Globus pallidus (tissue), 1 donor: ENCODE measurements at regions not wholly inside any gene's neighbourhood (a gene's known extent, or its start where the extent isn't known, plus 50 kb on each side); places are given as distances from the start of the nearest gene placed in this dataset.

ENCODE experiments used
- DNase-seq: peaks from one replicate; pipeline ENCODE4 v3.0.0-alpha.2; 2015; ENCODE audit warnings: low spot score

GRCh38 chr6:40340957-40341356 lies 246.2 kb downstream of the LRFN2 start:
- no peak for DNase-seq

- no peak for DNase-seq
Measured at GRCh38 chr6:40340196-40340595, 247.0 kb downstream of the LRFN2 start.

- DNase-seq = no peak
Measured at GRCh38 chr6:40338306-40338705, 248.9 kb downstream of the LRFN2 start.

- no peak for DNase-seq
Measured at GRCh38 chr6:40336940-40337760, 250.0 kb downstream of the LRFN2 start.

GRCh38 chr6:40336296-40336695 lies 250.9 kb downstream of the LRFN2 start:
- no peak for DNase-seq

- DNase-seq = no peak
Measured at GRCh38 chr6:40334496-40335270, 252.5 kb downstream of the LRFN2 start.

GRCh38 chr6:40331545-40331944 lies 255.6 kb downstream of the LRFN2 start:
- DNase-seq = no peak

- no peak for DNase-seq
Measured at GRCh38 chr6:40330301-40330721, 256.9 kb downstream of the LRFN2 start.

- no peak for DNase-seq
Measured at GRCh38 chr6:40328986-40329545, 258.1 kb downstream of the LRFN2 start.

GRCh38 chr6:40328386-40328985 lies 258.7 kb downstream of the LRFN2 start:
- no peak for DNase-seq

- DNase-seq = no peak
Measured at GRCh38 chr6:40326714-40327421, 260.3 kb downstream of the LRFN2 start.

- DNase-seq = no peak
Measured at GRCh38 chr6:40325791-40326190, 261.4 kb downstream of the LRFN2 start.

- no peak for DNase-seq
Measured at GRCh38 chr6:40325041-40325440, 262.1 kb downstream of the LRFN2 start.

- no peak for DNase-seq
Measured at GRCh38 chr6:40323881-40324634, 263.1 kb downstream of the LRFN2 start.

- no peak for DNase-seq
Measured at GRCh38 chr6:40322336-40322735, 264.8 kb downstream of the LRFN2 start.

- no peak for DNase-seq
Measured at GRCh38 chr6:40321616-40322015, 265.5 kb downstream of the LRFN2 start.

GRCh38 chr6:40320947-40321346 lies 266.2 kb downstream of the LRFN2 start:
- DNase-seq = no peak

- DNase-seq = no peak
Measured at GRCh38 chr6:40320441-40320840, 266.7 kb downstream of the LRFN2 start.

GRCh38 chr6:40319124-40319523 lies 268.0 kb downstream of the LRFN2 start:
- no peak for DNase-seq

GRCh38 chr6:40315060-40315459 lies 272.1 kb downstream of the LRFN2 start:
- DNase-seq = no peak

- DNase-seq = no peak
Measured at GRCh38 chr6:40313582-40313981, 273.6 kb downstream of the LRFN2 start.
